ENCODE measurements at regions not wholly inside any gene's neighbourhood (a gene's known extent, or its start where the extent isn't known, plus 50 kb on each side); places are given as distances from the start of the nearest gene placed in this dataset.

DNA sequence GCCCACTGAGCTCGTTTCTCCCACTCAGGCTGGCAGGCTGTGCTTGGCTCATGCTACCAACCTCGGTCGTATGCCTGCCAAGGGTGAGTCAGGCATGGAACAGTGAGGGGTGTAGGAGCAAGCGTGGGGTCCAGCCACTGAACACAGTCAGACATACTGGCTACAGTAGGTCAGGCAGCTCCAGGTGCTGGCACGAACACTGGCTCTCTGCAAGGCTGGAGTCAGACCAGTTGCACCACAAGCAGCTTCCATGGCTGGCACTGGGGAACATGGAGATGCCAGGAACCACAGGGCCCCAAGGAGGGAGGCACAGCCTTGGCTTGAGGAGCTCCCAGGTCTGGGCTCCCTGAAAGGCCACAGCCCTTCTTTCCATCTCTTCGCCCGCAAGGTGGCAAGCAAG is 410.7 kb upstream of the KIRREL3 start:
- CTCF ChIA-PET = no interaction called here

DNA sequence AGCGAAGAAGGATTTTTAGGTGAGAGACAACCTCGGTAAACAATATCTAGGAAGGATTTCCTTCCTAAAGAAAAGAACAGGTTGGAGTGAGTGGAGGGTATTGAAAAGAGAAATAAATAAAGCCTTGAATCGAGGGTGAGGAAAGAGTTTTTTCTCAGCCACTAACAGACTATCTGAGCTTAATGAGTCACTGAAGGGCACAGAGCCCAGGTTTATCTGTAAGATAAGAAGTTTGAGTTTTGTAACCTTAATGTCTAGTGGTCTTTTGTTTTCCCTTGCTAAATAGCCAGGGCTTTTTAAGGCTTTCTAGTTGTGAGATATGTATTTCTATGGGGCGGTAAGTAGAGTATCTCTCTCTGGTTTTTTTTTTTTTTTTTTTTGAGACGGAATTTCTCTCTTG is 394.5 kb upstream of the KIRREL3 start:
- Histone ChIP-seq H3F3A (replicated peaks; ENCODE audit: insufficient read depth) (no peaks in the 10 kb centered on the region), H3K27me3 (ENCODE audit: insufficient read depth) (no peaks in the 10 kb centered on the region), H3K4me3 (ENCODE audit: low read depth in 2 of 2, low read length in 1 of 2) (no peak overlapping the region), H2AFZ (ENCODE audit: low read depth) (no peak overlapping the region), H3K9me3 (no peaks in the 10 kb centered on the region), H3K36me3 (replicated peaks in 1 of 2; ENCODE audit: control insufficient read depth in 1 of 2, insufficient read depth in 2 of 2, low read length in 1 of 2) (no peaks in the 10 kb centered on the region), H3K9me2 (no peaks in the 10 kb centered on the region), H3K4me1 (ENCODE audit: control insufficient read depth in 1 of 2, insufficient read depth in 2 of 2, low read depth in 1 of 2, low read length in 1 of 2) (no peaks in the 10 kb centered on the region), H3K79me2 (ENCODE audit: insufficient read depth) (no peaks in the 10 kb centered on the region), H3K27ac (ENCODE audit: low read depth in 2 of 2, low read length in 1 of 2) (no peak overlapping the region), H3K4me2 (no peak overlapping the region), H4K20me1 (ENCODE audit: insufficient read depth) (no peaks in the 10 kb centered on the region), H3K9ac (no peak overlapping the region)
- ChIA-PET POLR2A (no interaction called here), CTCF (no interaction called here)
- WGBS (ENCODE audit: low lambda C conversion rate) = 24% methylated on average over 5 of the region's 5 CpGs
- no peak for DNase-seq
- TF ChIP-seq YY1 (IDR thresholded peaks at IDR 0.05; ENCODE audit: low read depth) (no peak), SIN3A (IDR thresholded peaks at IDR 0.05; ENCODE audit: borderline replicate concordance, low read depth, low read length) (no peak), NFIC (IDR thresholded peaks at IDR 0.05; ENCODE audit: borderline replicate concordance) (no peak), TCF12 (IDR thresholded peaks at IDR 0.05) (no peak), SMC3 (IDR thresholded peaks at IDR 0.05; ENCODE audit: low read depth, low read length) (no peak), FOXJ3 (CRISPR knock-in tag; IDR thresholded peaks at IDR 0.05) (no peak), RFX5 (IDR thresholded peaks at IDR 0.05; ENCODE audit: low read length) (no peak), TAF1 (IDR thresholded peaks at IDR 0.05; ENCODE audit: borderline replicate concordance, low read depth, low read length) (no peak), ELF1 (IDR thresholded peaks at IDR 0.05) (no peak), RAD21 (IDR thresholded peaks at IDR 0.05; ENCODE audit: low read length) (no peak), EZH2phosphoT487 (IDR thresholded peaks at IDR 0.05; ENCODE audit: borderline replicate concordance, low read depth) (no peak), GABPA (IDR thresholded peaks at IDR 0.05; ENCODE audit: low read depth) (no peak), NRF1 (IDR thresholded peaks at IDR 0.05; ENCODE audit: low read depth, low read length) (no peak), EP300 (IDR thresholded peaks at IDR 0.05; ENCODE audit: borderline replicate concordance in 1 of 2, low read depth in 1 of 2, low read length in 1 of 2) (no peak)
- TF ChIP-seq, protein P1, sequence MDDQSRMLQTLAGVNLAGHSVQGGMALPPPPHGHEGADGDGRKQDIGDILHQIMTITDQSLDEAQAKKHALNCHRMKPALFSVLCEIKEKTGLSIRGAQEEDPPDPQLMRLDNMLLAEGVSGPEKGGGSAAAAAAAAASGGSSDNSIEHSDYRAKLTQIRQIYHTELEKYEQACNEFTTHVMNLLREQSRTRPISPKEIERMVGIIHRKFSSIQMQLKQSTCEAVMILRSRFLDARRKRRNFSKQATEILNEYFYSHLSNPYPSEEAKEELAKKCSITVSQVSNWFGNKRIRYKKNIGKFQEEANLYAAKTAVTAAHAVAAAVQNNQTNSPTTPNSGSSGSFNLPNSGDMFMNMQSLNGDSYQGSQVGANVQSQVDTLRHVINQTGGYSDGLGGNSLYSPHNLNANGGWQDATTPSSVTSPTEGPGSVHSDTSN (IDR thresholded peaks at IDR 0.05) = no peak
- TF ChIP-seq, protein P2, sequence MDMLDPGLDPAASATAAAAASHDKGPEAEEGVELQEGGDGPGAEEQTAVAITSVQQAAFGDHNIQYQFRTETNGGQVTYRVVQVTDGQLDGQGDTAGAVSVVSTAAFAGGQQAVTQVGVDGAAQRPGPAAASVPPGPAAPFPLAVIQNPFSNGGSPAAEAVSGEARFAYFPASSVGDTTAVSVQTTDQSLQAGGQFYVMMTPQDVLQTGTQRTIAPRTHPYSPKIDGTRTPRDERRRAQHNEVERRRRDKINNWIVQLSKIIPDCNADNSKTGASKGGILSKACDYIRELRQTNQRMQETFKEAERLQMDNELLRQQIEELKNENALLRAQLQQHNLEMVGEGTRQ (IDR thresholded peaks at IDR 0.05; ENCODE audit: borderline replicate concordance, low read depth, low read length) = no peak
- TF ChIP-seq, protein P3, sequence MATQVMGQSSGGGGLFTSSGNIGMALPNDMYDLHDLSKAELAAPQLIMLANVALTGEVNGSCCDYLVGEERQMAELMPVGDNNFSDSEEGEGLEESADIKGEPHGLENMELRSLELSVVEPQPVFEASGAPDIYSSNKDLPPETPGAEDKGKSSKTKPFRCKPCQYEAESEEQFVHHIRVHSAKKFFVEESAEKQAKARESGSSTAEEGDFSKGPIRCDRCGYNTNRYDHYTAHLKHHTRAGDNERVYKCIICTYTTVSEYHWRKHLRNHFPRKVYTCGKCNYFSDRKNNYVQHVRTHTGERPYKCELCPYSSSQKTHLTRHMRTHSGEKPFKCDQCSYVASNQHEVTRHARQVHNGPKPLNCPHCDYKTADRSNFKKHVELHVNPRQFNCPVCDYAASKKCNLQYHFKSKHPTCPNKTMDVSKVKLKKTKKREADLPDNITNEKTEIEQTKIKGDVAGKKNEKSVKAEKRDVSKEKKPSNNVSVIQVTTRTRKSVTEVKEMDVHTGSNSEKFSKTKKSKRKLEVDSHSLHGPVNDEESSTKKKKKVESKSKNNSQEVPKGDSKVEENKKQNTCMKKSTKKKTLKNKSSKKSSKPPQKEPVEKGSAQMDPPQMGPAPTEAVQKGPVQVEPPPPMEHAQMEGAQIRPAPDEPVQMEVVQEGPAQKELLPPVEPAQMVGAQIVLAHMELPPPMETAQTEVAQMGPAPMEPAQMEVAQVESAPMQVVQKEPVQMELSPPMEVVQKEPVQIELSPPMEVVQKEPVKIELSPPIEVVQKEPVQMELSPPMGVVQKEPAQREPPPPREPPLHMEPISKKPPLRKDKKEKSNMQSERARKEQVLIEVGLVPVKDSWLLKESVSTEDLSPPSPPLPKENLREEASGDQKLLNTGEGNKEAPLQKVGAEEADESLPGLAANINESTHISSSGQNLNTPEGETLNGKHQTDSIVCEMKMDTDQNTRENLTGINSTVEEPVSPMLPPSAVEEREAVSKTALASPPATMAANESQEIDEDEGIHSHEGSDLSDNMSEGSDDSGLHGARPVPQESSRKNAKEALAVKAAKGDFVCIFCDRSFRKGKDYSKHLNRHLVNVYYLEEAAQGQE (IDR thresholded peaks at IDR 0.05; ENCODE audit: low read depth, low read length) = no peak
- TF ChIP-seq, protein P4, sequence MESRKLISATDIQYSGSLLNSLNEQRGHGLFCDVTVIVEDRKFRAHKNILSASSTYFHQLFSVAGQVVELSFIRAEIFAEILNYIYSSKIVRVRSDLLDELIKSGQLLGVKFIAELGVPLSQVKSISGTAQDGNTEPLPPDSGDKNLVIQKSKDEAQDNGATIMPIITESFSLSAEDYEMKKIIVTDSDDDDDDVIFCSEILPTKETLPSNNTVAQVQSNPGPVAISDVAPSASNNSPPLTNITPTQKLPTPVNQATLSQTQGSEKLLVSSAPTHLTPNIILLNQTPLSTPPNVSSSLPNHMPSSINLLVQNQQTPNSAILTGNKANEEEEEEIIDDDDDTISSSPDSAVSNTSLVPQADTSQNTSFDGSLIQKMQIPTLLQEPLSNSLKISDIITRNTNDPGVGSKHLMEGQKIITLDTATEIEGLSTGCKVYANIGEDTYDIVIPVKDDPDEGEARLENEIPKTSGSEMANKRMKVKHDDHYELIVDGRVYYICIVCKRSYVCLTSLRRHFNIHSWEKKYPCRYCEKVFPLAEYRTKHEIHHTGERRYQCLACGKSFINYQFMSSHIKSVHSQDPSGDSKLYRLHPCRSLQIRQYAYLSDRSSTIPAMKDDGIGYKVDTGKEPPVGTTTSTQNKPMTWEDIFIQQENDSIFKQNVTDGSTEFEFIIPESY (IDR thresholded peaks at IDR 0.05; ENCODE audit: borderline replicate concordance, low read depth) = no peak

More for the DNA sequence above, 410.7 kb upstream of the KIRREL3 start:
- Histone ChIP-seq H3K4me3 (ENCODE audit: low read depth in 2 of 2, low read length in 1 of 2) (no peak overlapping the region), H3K27me3 (ENCODE audit: insufficient read depth) (no peaks in the 10 kb centered on the region), H2AFZ (ENCODE audit: low read depth) (no peak overlapping the region), H3K4me1 (ENCODE audit: control insufficient read depth in 1 of 2, insufficient read depth in 2 of 2, low read depth in 1 of 2, low read length in 1 of 2) (no peaks in the 10 kb centered on the region), H3F3A (replicated peaks; ENCODE audit: insufficient read depth) (no peaks in the 10 kb centered on the region), H3K9ac (no peak overlapping the region), H3K4me2 (no peak overlapping the region), H3K27ac (ENCODE audit: low read depth in 2 of 2, low read length in 1 of 2) (no peak overlapping the region), H3K9me3 (no peaks in the 10 kb centered on the region), H4K20me1 (ENCODE audit: insufficient read depth) (no peaks in the 10 kb centered on the region), H3K79me2 (ENCODE audit: insufficient read depth) (no peaks in the 10 kb centered on the region), H3K9me2 (no peaks in the 10 kb centered on the region), H3K36me3 (replicated peaks in 1 of 2; ENCODE audit: control insufficient read depth in 1 of 2, insufficient read depth in 2 of 2, low read length in 1 of 2) (no peaks in the 10 kb centered on the region)
- POLR2A ChIA-PET = no interaction called here
- no peak for DNase-seq
- no peak for TF ChIP-seq TAF1 (IDR thresholded peaks at IDR 0.05; ENCODE audit: borderline replicate concordance, low read depth, low read length)
- no peak for TF ChIP-seq ELF1 (IDR thresholded peaks at IDR 0.05)
- no peak for TF ChIP-seq CHD2 (IDR thresholded peaks at IDR 0.05; ENCODE audit: low read length, partially characterized antibody)
- no peak for TF ChIP-seq RCOR1 (IDR thresholded peaks at IDR 0.05; ENCODE audit: low read length)
- TF ChIP-seq RAD21 (IDR thresholded peaks at IDR 0.05; ENCODE audit: low read length) = no peak
- TF ChIP-seq SMC3 (IDR thresholded peaks at IDR 0.05; ENCODE audit: low read depth, low read length) = no peak
- WGBS (ENCODE audit: low lambda C conversion rate) = 58% methylated on average over 3 of the region's 7 CpGs

All from SK-N-SH (cell line).